K562 (cell line): ENCODE measurements at regions not wholly inside any gene's neighbourhood (a gene's known extent, or its start where the extent isn't known, plus 50 kb on each side); places are given as distances from the start of the nearest gene placed in this dataset.

ENCODE experiments used
- ADNP ChIP-seq: fragments of 200-800 bp; sonication (Bioruptor generic); IDR thresholded peaks from 2 replicates; pipeline ENCODE4 v1.6.1; 2016; ENCODE audit warnings: missing genetic modification characterization, missing compliant biosample characterization
- AFF4 ChIP-seq: sonication (generic); formaldehyde crosslinking; IDR thresholded peaks from 2 replicates; pipeline ENCODE4 v1.8.0; 2023; ENCODE audit warnings: mild to moderate bottlenecking, missing genetic modification reagents
- ATF3 ChIP-seq, 2 experiments: fragments of 450-650 bp in 1 of 2; sonication (generic) in 1 of 2; formaldehyde crosslinking in 1 of 2; IDR thresholded peaks in 1 of 2; conservative IDR thresholded peaks in 1 of 2; 2 replicates each; pipeline versions ENCODE4 v1.6.1 to v1.8.1; 2016 to 2023; ENCODE audit warnings: mild to moderate bottlenecking in 2 of 2, moderate library complexity in 2 of 2, inconsistent platforms in 1 of 2, missing genetic modification reagents in 1 of 2
- ATF4 ChIP-seq: fragments of 450-650 bp; formaldehyde crosslinking; IDR thresholded peaks from 2 replicates; pipeline ENCODE4 v1.4.0; 2022; ENCODE audit warnings: mild to moderate bottlenecking, moderate library complexity
- CEBPB ChIP-seq: fragments of 450-650 bp; IDR thresholded peaks from 2 replicates; pipeline ENCODE4 v1.6.1; 2016; ENCODE audit warnings: missing genetic modification characterization, missing compliant biosample characterization
- ETV6 ChIP-seq, 3 experiments: fragments of 150-350 bp in 1 of 3; sonication (generic) in 1 of 3; formaldehyde crosslinking in 1 of 3; IDR thresholded peaks; 2 replicates each; pipeline versions ENCODE4 v1.6.1 to v1.8.0; 2014 to 2022; ENCODE audit warnings: borderline replicate concordance in 2 of 3, low read depth in 2 of 3, antibody characterized with exemption in 1 of 3, low read length in 1 of 3, mild to moderate bottlenecking in 1 of 3, missing genetic modification reagents in 1 of 3
- HDAC2 ChIP-seq: fragments of 450-650 bp; IDR thresholded peaks from 2 replicates; pipeline ENCODE4 v1.6.1; 2016; ENCODE audit warnings: mild to moderate bottlenecking
- HSF4 ChIP-seq: fragments of 250-450 bp; sonication (Bioruptor Pico); IDR thresholded peaks from 2 replicates; pipeline ENCODE4 v2.1.2; 2022; ENCODE audit warnings: mild to moderate bottlenecking, moderate library complexity, borderline replicate concordance
- NEUROD1 ChIP-seq: fragments of 150-350 bp; IDR thresholded peaks from 2 replicates; pipeline ENCODE4 v1.6.1; 2014; ENCODE audit warnings: borderline replicate concordance, low read length, low read depth; ENCODE audit not compliant: partially characterized antibody
- NFXL1 ChIP-seq: fragments of 450-650 bp; formaldehyde crosslinking; IDR thresholded peaks from 2 replicates; pipeline ENCODE4 v1.4.0; 2021; ENCODE audit warnings: mild to moderate bottlenecking
- NR1H2 ChIP-seq: sonication (generic); formaldehyde crosslinking; IDR thresholded peaks from 2 replicates; pipeline ENCODE4 v1.4.0; 2020; ENCODE audit warnings: mild to moderate bottlenecking, missing genetic modification reagents
- RBM25 ChIP-seq: fragments of 200-400 bp; formaldehyde crosslinking; IDR thresholded peaks from 2 replicates; pipeline ENCODE4 v1.6.1; 2018; ENCODE audit warnings: low read length, low read depth, moderate library complexity; ENCODE audit not compliant: severe bottlenecking
- SMARCE1 ChIP-seq: fragments of 450-650 bp; IDR thresholded peaks from 2 replicates; pipeline ENCODE4 v1.7.1; 2016; ENCODE audit warnings: mild to moderate bottlenecking
- TCF15 ChIP-seq: fragments of 250-450 bp; sonication (Bioruptor Pico); IDR thresholded peaks from 2 replicates; pipeline ENCODE4 v1.8.0; 2022; ENCODE audit warnings: moderate library complexity, mild to moderate bottlenecking, inconsistent platforms
- ZNF12 ChIP-seq: sonication (generic); formaldehyde crosslinking; IDR thresholded peaks from 2 replicates; pipeline ENCODE4 v1.4.0; 2020; ENCODE audit warnings: mild to moderate bottlenecking, missing genetic modification reagents
- ZNF175 ChIP-seq: fragments of 200-800 bp; sonication (Bioruptor generic); IDR thresholded peaks from 2 replicates; pipeline ENCODE4 v1.6.1; 2016; ENCODE audit warnings: low read depth, mild to moderate bottlenecking, missing genetic modification characterization, missing compliant biosample characterization
- ZNF408 ChIP-seq: fragments of 250-450 bp; sonication (Bioruptor Pico); IDR thresholded peaks from 2 replicates; pipeline ENCODE4 v1.4.0; 2020; ENCODE audit warnings: low read depth, mild to moderate bottlenecking, moderate library complexity
- ZNF592 ChIP-seq: fragments of 450-650 bp; IDR thresholded peaks from 2 replicates; pipeline ENCODE4 v1.6.1; 2017; ENCODE audit warnings: antibody characterized with exemption, mild to moderate bottlenecking

GRCh38 chr11:95451682-95452081, 220.7 kb upstream of the SESN3 start (continued):
- TF ChIP-seq NR1H2: no peak
- no peak for TF ChIP-seq SMARCE1
- TF ChIP-seq ATF3 (IDR thresholded peaks at IDR 0.05): peak; percentile 52; the same call in 1 of the 2 replicates
- TF ChIP-seq ATF3 (CRISPR knock-in tag; conservative IDR thresholded peaks at IDR 0.05): no peak
- TF ChIP-seq TCF15 (CRISPR knock-in tag): no peak
- no peak for TF ChIP-seq HSF4
- TF ChIP-seq ZNF12 (CRISPR knock-in tag): no peak
- no peak for TF ChIP-seq ZNF592
- no peak for TF ChIP-seq ETV6 (IDR thresholded peaks at IDR 0.05; ENCODE audit: borderline replicate concordance in 1 of 2, low read depth in 2 of 2, low read length in 1 of 2)
- no peak for TF ChIP-seq ETV6 (CRISPR knock-in tag; IDR thresholded peaks at IDR 0.05; ENCODE audit: borderline replicate concordance)
- TF ChIP-seq CEBPB (tag): no peak
- TF ChIP-seq ADNP (tag): peak; percentile 93
- TF ChIP-seq AFF4 (CRISPR knock-in tag): no peak
- TF ChIP-seq NEUROD1: no peak
- peak; percentile 46; the same call in 1 of the 2 replicates for TF ChIP-seq HDAC2
- TF ChIP-seq RBM25: peak; percentile 95
- TF ChIP-seq ATF4 (CRISPR knock-in tag): no peak
- TF ChIP-seq ZNF175 (CRISPR knock-in tag): no peak
- no peak for TF ChIP-seq ZNF408 (CRISPR knock-in tag)
- TF ChIP-seq NFXL1 (CRISPR knock-in tag): no peak
